ENCODE measurements at regions not wholly inside any gene's neighbourhood (a gene's known extent, or its start where the extent isn't known, plus 50 kb on each side); places are given as distances from the start of the nearest gene placed in this dataset.
A peak's percentile ranks its signal among the peaks of the same experiment; 100 is the strongest.

DNA sequence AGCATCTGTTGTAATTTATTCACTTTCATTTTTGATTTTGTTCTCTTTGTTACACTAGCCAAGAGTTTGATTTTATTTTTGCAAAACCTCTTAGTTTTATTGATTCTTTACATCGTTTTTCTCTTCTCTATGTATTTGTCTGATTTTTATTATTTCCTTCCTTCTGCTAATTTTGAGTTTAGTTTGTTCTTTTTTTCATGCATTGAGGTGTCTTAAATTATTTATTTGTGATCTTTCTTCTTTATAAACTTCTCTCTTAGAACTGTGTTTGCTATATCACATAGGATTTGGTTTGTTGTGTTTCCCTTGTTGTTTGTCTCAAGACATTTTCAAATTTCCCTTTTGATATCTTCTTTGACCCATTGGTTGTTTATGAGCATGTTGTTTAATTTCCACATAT, 51.7 kb upstream of the NFKBIA start:
- no peak for DNase-seq

DNA sequence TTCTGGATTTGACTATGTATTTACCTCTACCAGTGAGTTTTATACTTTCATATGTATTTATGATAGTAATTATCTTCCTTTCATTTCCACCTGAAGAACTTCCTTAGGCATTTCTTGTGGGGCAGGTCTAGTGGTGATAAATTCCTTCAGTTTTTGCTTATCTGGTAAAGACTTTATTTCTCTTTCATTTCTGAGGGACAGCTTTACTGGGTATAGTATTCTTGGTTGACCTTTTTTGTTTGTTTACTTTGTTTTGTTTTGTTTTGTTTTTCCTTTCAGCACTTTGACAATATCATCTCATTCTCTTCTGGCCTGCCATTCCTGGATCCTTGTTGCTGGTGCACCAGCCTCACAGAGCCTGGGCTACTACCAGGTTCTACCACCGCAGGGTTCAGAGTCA, 53.9 kb upstream of the NFKBIA start:
- peak; percentile 6 for DNase-seq

DNA sequence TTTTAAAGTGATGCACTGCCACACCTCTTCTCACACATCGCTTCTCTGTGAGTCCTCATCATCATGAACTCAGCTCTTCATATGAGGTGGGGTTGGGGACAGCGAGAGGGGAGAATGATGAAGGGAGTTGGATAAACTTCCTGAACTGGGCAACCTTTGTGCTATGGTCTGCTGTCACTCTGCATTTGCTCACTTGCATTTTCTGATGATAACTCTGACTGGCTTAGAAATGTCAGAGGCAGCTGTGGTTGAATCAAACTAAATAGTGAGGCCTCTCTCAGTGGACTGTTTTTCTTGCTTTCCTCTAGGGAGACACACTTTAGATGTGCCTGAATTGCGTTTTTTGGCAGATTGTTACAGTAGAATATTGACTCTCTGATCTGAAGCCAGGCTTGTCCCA, 55.2 kb upstream of the NFKBIA start:
- DNase-seq = peak; percentile 86

DNA sequence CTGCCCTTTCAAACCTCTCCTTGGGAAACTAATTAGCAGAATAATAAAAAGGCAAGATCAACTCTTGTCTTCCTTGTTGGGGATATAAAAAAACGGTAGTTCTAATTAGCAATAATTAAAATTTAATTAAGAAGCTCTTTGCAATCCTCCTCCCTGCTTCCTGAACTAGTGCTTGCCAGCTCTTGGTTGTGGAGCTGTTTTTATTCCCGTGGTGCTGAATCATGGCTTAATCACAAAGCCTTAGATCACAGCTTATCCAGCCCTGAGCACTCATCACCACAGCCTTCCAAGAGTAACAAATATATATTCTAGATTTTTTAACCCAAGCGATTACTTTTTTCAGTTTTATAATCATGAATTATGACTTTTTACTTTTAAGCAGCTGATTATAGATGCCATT, 63.2 kb upstream of the INSM2 start:
- peak; percentile 73 for DNase-seq

DNA sequence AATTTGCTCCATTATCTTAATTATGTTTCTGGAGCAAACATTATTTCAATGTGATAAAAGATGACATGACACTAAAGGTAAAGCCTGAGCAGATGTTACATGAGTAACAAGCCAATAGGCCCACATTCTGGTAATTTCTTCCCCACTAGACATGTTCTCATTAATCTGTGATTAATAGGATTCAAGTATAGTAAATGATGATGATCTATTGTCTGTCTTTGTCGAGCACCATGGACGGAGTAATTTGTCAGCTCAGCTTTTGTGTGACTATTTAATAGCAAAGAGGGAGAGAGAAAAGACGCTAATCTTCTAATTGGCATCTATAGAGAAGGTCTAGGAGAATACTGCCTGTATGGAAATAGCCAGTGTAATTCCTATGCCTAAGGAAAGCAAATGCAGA, 62.2 kb upstream of the INSM2 start:
- peak; percentile 72 for DNase-seq

DNA sequence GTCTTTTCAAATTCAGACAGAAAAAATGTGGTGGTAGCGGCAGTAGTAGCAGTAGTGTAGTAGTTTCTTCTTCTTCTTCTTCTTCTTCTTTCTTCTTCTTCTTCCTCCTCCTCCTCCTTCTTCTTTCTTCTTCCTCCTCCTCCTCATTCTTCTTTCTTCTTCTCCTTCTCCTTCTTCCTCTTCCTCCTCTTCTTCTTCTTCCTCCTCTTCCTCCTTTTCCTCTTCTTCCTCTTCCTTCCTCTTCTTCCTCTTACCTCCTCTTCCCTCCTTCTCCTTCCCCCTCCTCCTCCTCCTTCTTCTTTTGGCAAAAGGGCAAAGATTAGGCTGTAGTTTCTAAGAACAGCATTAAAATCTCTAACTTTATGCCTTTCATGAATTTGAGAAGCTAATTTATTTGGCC, 59.6 kb upstream of the INSM2 start:
- no peak for DNase-seq

DNA sequence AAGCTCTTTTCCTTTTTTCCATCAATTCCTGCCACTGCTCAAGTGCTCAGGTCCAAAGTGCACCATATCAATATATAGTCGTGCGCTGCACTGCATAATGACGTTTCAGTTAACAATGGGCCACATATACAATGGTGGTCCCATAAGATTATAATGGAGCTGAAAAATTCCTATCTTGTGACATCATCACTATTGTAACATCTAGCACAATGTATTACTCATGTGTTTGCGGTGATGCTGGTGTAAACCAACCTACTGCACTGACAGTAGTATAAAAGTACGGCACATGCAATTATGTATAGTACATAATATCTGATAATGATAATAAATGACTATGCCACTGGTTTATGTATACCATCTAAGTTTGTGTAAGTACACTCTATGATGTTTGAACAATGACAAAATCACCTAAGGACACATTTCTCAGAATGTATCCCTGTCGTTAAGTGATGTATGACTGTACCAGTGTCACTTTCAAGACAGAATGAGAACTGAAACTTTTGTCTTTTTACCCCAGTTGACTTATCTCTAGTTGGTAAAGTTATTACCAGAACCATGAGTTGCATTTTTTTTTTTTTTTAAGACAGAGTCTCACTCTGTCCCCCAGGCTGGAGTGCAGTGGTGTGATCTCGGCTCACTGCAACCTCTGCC, 53.7 kb upstream of the INSM2 start:
- no peak for DNase-seq

DNA sequence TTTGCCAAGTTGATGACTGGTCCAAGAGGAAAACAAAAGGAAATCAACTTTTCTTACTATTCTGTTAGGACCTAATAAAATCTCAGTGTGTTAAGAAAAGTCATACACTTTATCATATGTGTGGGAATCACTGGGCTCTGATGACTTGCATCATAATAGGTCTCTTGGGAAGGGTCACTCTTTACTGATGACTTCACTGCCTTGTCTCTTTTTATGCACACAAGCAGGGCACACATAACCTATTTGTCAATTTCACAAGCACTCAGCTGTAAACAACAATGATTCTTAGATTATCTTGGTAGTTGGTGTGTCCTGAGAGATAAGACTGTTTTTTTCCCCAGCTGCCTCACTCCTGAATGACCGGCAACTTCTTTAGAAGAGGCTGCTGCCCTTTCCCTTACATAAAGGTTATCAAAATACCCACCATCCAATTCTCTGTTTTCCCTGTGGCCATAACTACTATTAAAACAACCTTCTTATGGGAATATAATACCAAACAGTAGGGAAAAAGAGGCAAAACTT, 50.9 kb upstream of the INSM2 start:
- DNase-seq = peak; percentile 22
